GM12878 (cell line): ENCODE measurements at regions not wholly inside any gene's neighbourhood (a gene's known extent, or its start where the extent isn't known, plus 50 kb on each side); places are given as distances from the start of the nearest gene placed in this dataset.

Experiments
- ATAC-seq: fragments of 200-7000 bp; cut with Tn5 transposase; 3 replicates; pipeline ENCODE4 v1.9.1; 2020; ENCODE audit warnings: mild to moderate bottlenecking, moderate library complexity
- BruUV-seq: library from RNA; stranded (reverse); fragments of 400-500 nt; replicated peaks from 2 replicates; lab custom pipeline; 2021; lab: Mats Ljungman, UMichigan
- CTCF ChIA-PET: fragments of 300-600 bp; sonication (Branson Sonifier 250); formaldehyde crosslinking; extraction: SDS; loops from one replicate; lab custom pipeline; 2021; ENCODE audit warnings: inconsistent platforms; lab: Yijun Ruan, JAX
- POLR2A ChIA-PET: fragments of 350-600 bp; formaldehyde crosslinking; extraction: SDS; loops from one replicate; lab custom pipeline; 2021; ENCODE audit warnings: inconsistent platforms; lab: Charles Lee
- RAD21 ChIA-PET: fragments of 300-600 bp; sonication (Branson Sonifier 250); formaldehyde crosslinking; loops from one replicate; lab custom pipeline; 2023; ENCODE audit warnings: antibody characterized with exemption; ENCODE audit not compliant: unreplicated experiment; lab: Charles Lee
- SMC1A ChIA-PET: fragments of 300-600 bp; sonication (Branson Sonifier 250); formaldehyde crosslinking; loops from one replicate; lab custom pipeline; 2023; ENCODE audit not compliant: unreplicated experiment, uncharacterized antibody; lab: Charles Lee
- DNase-seq: peaks from one replicate; pipeline ENCODE4 v3.0.0-alpha.2; 2011; ENCODE audit warnings: low read depth, low spot score
- FAIRE-seq: peaks from 3 replicates; lab custom pipeline; 2011; peaks lifted over from hg19 to GRCh38; lab: Jason Lieb, UNC
- H2AFZ ChIP-seq: 2 replicates; pipeline ENCODE4 v1.6.0; 2011; ENCODE audit warnings: low read depth, low read length, control low read depth; ENCODE audit not compliant: control insufficient read depth
- H3K27ac ChIP-seq: 2 replicates; pipeline ENCODE4 v1.5.1; 2011; ENCODE audit warnings: control low read depth; ENCODE audit not compliant: control insufficient read depth, insufficient read depth
- H3K27me3 ChIP-seq, 2 experiments: replicated peaks in 1 of 2; 2 replicates each; pipeline versions ENCODE4 v1.6.0 to v1.6.1; 2011; ENCODE audit warnings: low read length in 1 of 2; ENCODE audit not compliant: control insufficient read depth in 2 of 2, insufficient read depth in 2 of 2
- H3K36me3 ChIP-seq, 2 experiments: 2 replicates each; pipeline ENCODE4 v1.5.1; 2011; ENCODE audit warnings: low read length in 1 of 2; ENCODE audit not compliant: control insufficient read depth in 2 of 2, insufficient read depth in 2 of 2
- H3K4me1 ChIP-seq: 2 replicates; pipeline ENCODE4 v1.6.1; 2011; ENCODE audit warnings: mild to moderate bottlenecking, low read length, moderate library complexity, mixed read lengths; ENCODE audit not compliant: control insufficient read depth, insufficient read depth
- H3K4me2 ChIP-seq: 2 replicates; pipeline ENCODE4 v1.6.0; 2011; ENCODE audit warnings: control low read depth; ENCODE audit not compliant: control insufficient read depth, insufficient read depth
- H3K4me3 ChIP-seq: fragments of 200-600 bp; sonication (generic); 2 replicates; pipeline ENCODE4 v1.5.1; 2016
- H3K79me2 ChIP-seq: 2 replicates; pipeline ENCODE4 v1.6.0; 2011; ENCODE audit warnings: low read length; ENCODE audit not compliant: control insufficient read depth, insufficient read depth
- H3K9ac ChIP-seq: 2 replicates; pipeline ENCODE4 v1.8.0; 2011; ENCODE audit warnings: low read length, control low read depth, mixed read lengths; ENCODE audit not compliant: control insufficient read depth, insufficient read depth
- H3K9me3 ChIP-seq: replicated peaks from 3 replicates; pipeline ENCODE4 v1.5.1; 2011; ENCODE audit warnings: mild to moderate bottlenecking, low read length; ENCODE audit not compliant: control insufficient read depth, insufficient read depth
- H4K20me1 ChIP-seq: 2 replicates; pipeline ENCODE4 v1.6.0; 2011; ENCODE audit not compliant: control insufficient read depth, insufficient read depth
- ATF7 ChIP-seq: fragments of 450-650 bp; IDR thresholded peaks from 2 replicates; pipeline ENCODE4 v1.6.1; 2016; ENCODE audit warnings: low read depth, mild to moderate bottlenecking
- CBFB ChIP-seq: IDR thresholded peaks from 2 replicates; pipeline ENCODE4 v1.6.1; 2016; ENCODE audit warnings: antibody characterized with exemption, low read depth
- ESRRA ChIP-seq: IDR thresholded peaks from 2 replicates; pipeline ENCODE4 v1.6.1; 2012; ENCODE audit warnings: mild to moderate bottlenecking, low read length, improper control_type of control experiment
- ETV6 ChIP-seq, 2 experiments: fragments of 450-650 bp in 1 of 2; IDR thresholded peaks in 1 of 2; conservative IDR thresholded peaks in 1 of 2; 2 replicates each; pipeline ENCODE4 v1.6.1; 2014; ENCODE audit warnings: antibody characterized with exemption in 1 of 2, borderline replicate concordance in 1 of 2, low read depth in 1 of 2, mild to moderate bottlenecking in 1 of 2, moderate library complexity in 1 of 2
- RUNX3 ChIP-seq: IDR thresholded peaks from 2 replicates; pipeline ENCODE4 v1.6.1; 2012; ENCODE audit warnings: low read length, inconsistent platforms
- WGBS: methylation state at CpG from one replicate; pipeline ENCODE4 v1.1.6; 2016; ENCODE audit warnings: low lambda C conversion rate; ENCODE audit not compliant: insufficient replicate concordance, insufficient coverage; ENCODE audit errors: missing lambda C conversion rate; 5-methylcytosine and 5-hydroxymethylcytosine counted together
- in situ Hi-C: fragments of 300-500 bp; cut with MboI; formaldehyde crosslinking; loops from 9 replicates; pipeline ENCODE4 v1.14.3; 2018; ENCODE audit warnings: mixed read lengths
- intact Hi-C: fragments of 100-400 bp; cut with micrococcal nuclease; formaldehyde crosslinking; loops from one replicate; pipeline ENCODE4 v1.14.2; 2022; ENCODE audit not compliant: unreplicated experiment

GRCh38 chr5:39761199-39761950 lies 336.6 kb upstream of the DAB2 start (continued):
- TF ChIP-seq ATF7 (no peak), ETV6 (conservative IDR thresholded peaks at IDR 0.05 in 1 of 2, IDR thresholded peaks at IDR 0.05 in 1 of 2; ENCODE audit: borderline replicate concordance in 1 of 2, low read depth in 1 of 2) (no peak)

DNA sequence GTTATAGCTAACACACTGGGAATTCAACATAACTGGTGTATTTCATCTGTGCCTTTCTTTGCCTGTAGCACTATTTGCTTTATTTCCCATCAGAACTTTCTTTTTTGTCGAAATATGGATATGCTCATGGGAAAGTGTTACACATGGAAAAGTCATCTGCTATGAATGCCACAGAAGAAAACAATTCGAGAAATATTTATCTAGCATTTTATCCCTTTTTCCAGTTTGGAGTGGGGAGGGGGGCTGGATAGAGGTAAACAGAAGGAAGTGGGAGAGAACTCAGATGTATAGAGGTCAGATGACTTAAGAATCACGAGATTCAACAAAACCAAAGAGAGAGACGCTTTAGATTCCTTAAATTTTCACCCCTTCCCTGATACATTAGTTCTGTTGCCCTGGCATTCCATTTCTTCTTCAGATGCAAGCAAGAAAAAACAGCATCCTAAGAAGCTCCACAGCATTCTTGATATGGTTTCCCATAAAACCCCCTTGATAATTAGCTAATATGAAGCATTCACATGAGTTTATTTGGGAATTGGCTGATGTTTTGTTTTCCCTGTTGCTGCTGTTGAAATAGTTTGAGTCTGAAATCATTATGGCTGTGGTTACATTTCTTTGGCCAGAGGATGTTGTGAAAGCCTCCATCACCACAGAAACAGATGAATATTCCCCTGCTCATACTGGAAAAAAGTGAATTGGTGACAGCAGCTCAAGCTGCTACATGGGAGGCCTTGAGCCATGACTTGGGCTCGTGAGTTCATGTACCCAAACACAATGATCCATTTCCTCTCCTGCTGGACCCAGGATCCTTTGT lies 335.8 kb upstream of the DAB2 start:
- Histone ChIP-seq H3K27me3 (no peaks in the 10 kb centered on the region), H3K4me1 (no peaks in the 10 kb centered on the region), H3K4me2 (no peak overlapping the region), H3K9ac (no peak overlapping the region), H2AFZ (no peak overlapping the region), H3K79me2 (no peaks in the 10 kb centered on the region), H3K4me3 (no peak overlapping the region), H3K36me3 (no peaks in the 10 kb centered on the region), H3K9me3 (no peaks in the 10 kb centered on the region), H3K27ac (no peak overlapping the region), H4K20me1 (no peaks in the 10 kb centered on the region)
- 20% methylated on average over 5 of the region's 5 CpGs for WGBS
- ChIA-PET CTCF (interaction anchor here (0.7 kb wide), 1 partner anchor 12 kb away, joined by 3 read pairs; no protein-coding TSS in a partner anchor), SMC1A (no interaction called here), POLR2A (interaction anchor here (0.6 kb wide), 1 partner anchor 46 kb away, joined by 7 read pairs; no protein-coding TSS in a partner anchor), RAD21 (no interaction called here)
- BruUV-seq, result no TSS peak
- in situ Hi-C loops (no loop called here), intact Hi-C loops (no loop called here)
- DNase-seq (no peak), ATAC-seq (no peak), FAIRE-seq (no peak)
- no peak for TF ChIP-seq CBFB
- no peak for TF ChIP-seq ESRRA
- peak; percentile 38; the same call in 1 of the 2 replicates for TF ChIP-seq RUNX3
